ENCODE measurements at regions not wholly inside any gene's neighbourhood (a gene's known extent, or its start where the extent isn't known, plus 50 kb on each side); places are given as distances from the start of the nearest gene placed in this dataset. TPM values are rescaled to one million over a fixed set of nuclear protein-coding genes. Genes with fewer than 3 reads are reported as not detected.
"Not testable (repeated sequence)": the region's sequence is repeated elsewhere in the genome, so short reads cannot be mapped to it uniquely, and the experiment has no call there.

DNA sequence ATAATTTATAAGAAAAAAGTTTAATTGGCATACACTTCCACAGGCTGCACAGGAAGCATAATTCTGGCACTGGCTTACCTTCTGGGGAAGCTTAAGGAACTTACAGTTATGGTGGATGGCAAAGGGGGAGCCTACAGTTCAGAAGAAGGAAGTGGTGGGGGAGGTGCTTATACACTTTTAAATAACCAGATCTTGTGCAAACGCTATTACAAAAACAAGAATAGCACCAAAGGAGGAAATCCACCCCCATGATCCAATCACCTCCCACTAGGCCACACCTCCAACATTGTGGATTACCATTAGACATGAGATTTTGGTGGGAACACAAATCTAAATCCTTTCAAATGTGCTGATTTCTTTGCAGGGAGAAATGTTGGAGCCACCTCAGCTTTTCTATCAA is 287.7 kb downstream of the CPXCR1 start:
- no peak for DNase-seq
- Histone ChIP-seq H3K27ac (no peak overlapping the region), H2AFZ (no peak overlapping the region), H3K4me1 (ENCODE audit: insufficient read depth) (no peaks in the 10 kb centered on the region), H3K4me3 (no peak overlapping the region), H3F3A (ENCODE audit: insufficient read depth) (no peaks in the 10 kb centered on the region), H3K9ac (no peak overlapping the region), H3K36me3 (ENCODE audit: low read depth) (no peaks in the 10 kb centered on the region), H3K9me3 (ENCODE audit: low read depth) (no peaks in the 10 kb centered on the region), H3K9me2 (ENCODE audit: insufficient read depth) (no peaks in the 10 kb centered on the region), H3K27me3 (replicated peaks; ENCODE audit: insufficient read depth) (no peaks in the 10 kb centered on the region), H4K20me1 (ENCODE audit: insufficient read depth) (no peaks in the 10 kb centered on the region), H3K4me2 (ENCODE audit: unreplicated experiment) (no peak overlapping the region), H3K79me2 (ENCODE audit: insufficient read depth) (no peaks in the 10 kb centered on the region)
- no peak for TF ChIP-seq EZH2 (IDR thresholded peaks at IDR 0.05; ENCODE audit: insufficient read depth, poor library complexity, severe bottlenecking)
- no peak for TF ChIP-seq EZH2phosphoT487 (IDR thresholded peaks at IDR 0.05; ENCODE audit: insufficient read depth, low read depth)
- in situ Hi-C loops (cut with MboI) = no loop called here
- 30 to 60% methylated on average over 1 of the region's 1 CpG for WGBS, 2 experiments (ENCODE audit: low coverage in 1 of 2, low lambda C conversion rate in 2 of 2, missing lambda C conversion rate in 2 of 2)

DNA sequence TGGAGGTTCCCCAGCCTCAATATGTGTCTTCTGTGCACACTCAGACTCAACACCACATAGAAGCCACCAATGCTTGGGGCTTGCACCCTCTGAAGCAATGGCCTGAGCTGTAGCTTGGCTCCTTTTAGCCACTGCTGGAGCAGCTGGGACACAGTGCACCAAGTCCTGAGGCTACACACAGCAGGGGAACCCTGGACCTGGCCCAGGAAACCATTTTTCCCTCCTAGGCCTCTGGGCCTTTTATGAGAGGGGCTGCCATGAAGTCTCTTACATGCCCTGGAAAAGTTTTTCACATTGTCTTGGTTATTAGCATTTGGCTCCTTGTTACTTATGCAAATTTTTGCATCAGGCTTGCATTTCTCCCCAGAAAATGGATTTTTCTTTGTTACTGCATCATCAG is 306.2 kb downstream of the CPXCR1 start:
- Histone ChIP-seq H3K27ac (no peak overlapping the region), H3F3A (ENCODE audit: insufficient read depth) (no peaks in the 10 kb centered on the region), H3K9ac (no peak overlapping the region), H2AFZ (no peak overlapping the region), H4K20me1 (ENCODE audit: insufficient read depth) (no peaks in the 10 kb centered on the region), H3K9me2 (ENCODE audit: insufficient read depth) (no peaks in the 10 kb centered on the region), H3K4me3 (no peak overlapping the region), H3K27me3 (replicated peaks; ENCODE audit: insufficient read depth) (no peaks in the 10 kb centered on the region), H3K4me2 (ENCODE audit: unreplicated experiment) (no peak overlapping the region), H3K4me1 (ENCODE audit: insufficient read depth) (no peaks in the 10 kb centered on the region), H3K79me2 (ENCODE audit: insufficient read depth) (no peaks in the 10 kb centered on the region), H3K36me3 (ENCODE audit: low read depth) (no peaks in the 10 kb centered on the region), H3K9me3 (ENCODE audit: low read depth) (no peaks in the 10 kb centered on the region)
- TF ChIP-seq EZH2phosphoT487 (IDR thresholded peaks at IDR 0.05; ENCODE audit: insufficient read depth, low read depth) = no peak
- no peak for TF ChIP-seq EZH2 (IDR thresholded peaks at IDR 0.05; ENCODE audit: insufficient read depth, poor library complexity, severe bottlenecking)
- DNase-seq = no peak
- in situ Hi-C loops (cut with MboI) = no loop called here

GRCh38 chrX:89099587-89099986 is 352.6 kb downstream of the CPXCR1 start:
- DNase-seq; H2AFZ ChIP-seq; H3K27ac ChIP-seq; H3K9ac ChIP-seq; in situ Hi-C loops (cut with MboI); H3K4me2 ChIP-seq (ENCODE audit: unreplicated experiment); H4K20me1 ChIP-seq (ENCODE audit: insufficient read depth); H3F3A ChIP-seq (ENCODE audit: insufficient read depth); H3K9me2 ChIP-seq (ENCODE audit: insufficient read depth); H3K79me2 ChIP-seq (ENCODE audit: insufficient read depth); H3K36me3 ChIP-seq (ENCODE audit: low read depth); H3K9me3 ChIP-seq (ENCODE audit: low read depth); H3K27me3 ChIP-seq (replicated peaks; ENCODE audit: insufficient read depth); H3K4me1 ChIP-seq (ENCODE audit: insufficient read depth); H3K4me3 ChIP-seq: not testable (repeated sequence)
- WGBS, 2 experiments (ENCODE audit: low coverage in 1 of 2, low lambda C conversion rate in 2 of 2, missing lambda C conversion rate in 2 of 2) = 47% methylated on average over 7 of the region's 7 CpGs; no CpG with 5 or more reads in 1 of the 2 experiments

GRCh38 chrX:89124985-89125384 is 378.0 kb downstream of the CPXCR1 start:
- in situ Hi-C loops (cut with MboI) = no loop called here
- TF ChIP-seq EZH2 (IDR thresholded peaks at IDR 0.05; ENCODE audit: insufficient read depth, poor library complexity, severe bottlenecking) = no peak
- TF ChIP-seq EZH2phosphoT487 (IDR thresholded peaks at IDR 0.05; ENCODE audit: insufficient read depth, low read depth) = no peak

More at GRCh38 chrX:89124985-89125384, 378.0 kb downstream of the CPXCR1 start:
- Histone ChIP-seq H3F3A (ENCODE audit: insufficient read depth) (no peaks in the 10 kb centered on the region), H3K9me3 (ENCODE audit: low read depth) (no peaks in the 10 kb centered on the region), H3K27ac (no peak overlapping the region), H3K27me3 (replicated peaks; ENCODE audit: insufficient read depth) (no peaks in the 10 kb centered on the region), H3K9ac (no peak overlapping the region), H3K36me3 (ENCODE audit: low read depth) (no peaks in the 10 kb centered on the region), H3K4me2 (ENCODE audit: unreplicated experiment) (no peak overlapping the region), H3K79me2 (ENCODE audit: insufficient read depth) (no peaks in the 10 kb centered on the region), H2AFZ (no peak overlapping the region), H3K4me3 (no peak overlapping the region), H3K9me2 (ENCODE audit: insufficient read depth) (no peaks in the 10 kb centered on the region), H3K4me1 (ENCODE audit: insufficient read depth) (no peaks in the 10 kb centered on the region), H4K20me1 (ENCODE audit: insufficient read depth) (no peaks in the 10 kb centered on the region)
- DNase-seq = no peak

Small RNA genes in the stretch of these regions (small RNA-seq; reads per million reads assigned to genes)
- not detected for gene AL731768.1 (ENCODE audit: low read depth, low replicate concordance)

Data from GM23248 (cell line).